Neural cell (in vitro differentiated cells): ENCODE measurements at regions not wholly inside any gene's neighbourhood (a gene's known extent, or its start where the extent isn't known, plus 50 kb on each side); places are given as distances from the start of the nearest gene placed in this dataset.

ENCODE experiments used
- H2AFZ ChIP-seq: fragments of 200-600, 300-800 bp; sonication (generic), shearing (Covaris generic); 2 replicates; pipeline ENCODE4 v1.6.0; 2014; ENCODE audit warnings: low read depth, mild to moderate bottlenecking, antibody characterized with exemption, low read length, moderate library complexity
- H3F3A ChIP-seq: fragments of 200-600 bp; shearing (Covaris generic); 2 replicates; pipeline ENCODE4 v1.6.1; 2016; ENCODE audit warnings: mild to moderate bottlenecking, moderate library complexity, mixed read lengths, antibody characterized with exemption, low read length; ENCODE audit not compliant: insufficient read depth, poor library complexity, severe bottlenecking
- H3K27ac ChIP-seq: fragments of 200-600, 300-800 bp; sonication (generic), shearing (Covaris generic); 2 replicates; pipeline ENCODE4 v1.5.1; 2014; ENCODE audit warnings: mild to moderate bottlenecking, low read length, moderate library complexity
- H3K27me3 ChIP-seq: fragments of 300-800, 200-600 bp; sonication (generic), shearing (Covaris generic); 2 replicates; pipeline ENCODE4 v1.6.0; 2014; ENCODE audit warnings: mild to moderate bottlenecking, low read depth, low read length, moderate library complexity; ENCODE audit not compliant: insufficient read depth
- H3K36me3 ChIP-seq: fragments of 300-800, 200-600 bp; sonication (generic), shearing (Covaris generic); 2 replicates; pipeline ENCODE4 v1.5.1; 2014; ENCODE audit warnings: mild to moderate bottlenecking, antibody characterized with exemption, low read length, moderate library complexity; ENCODE audit not compliant: insufficient read depth
- H3K4me2 ChIP-seq: fragments of 300-800, 200-600 bp; sonication (generic), shearing (Covaris generic); 2 replicates; pipeline ENCODE4 v1.6.0; 2014; ENCODE audit warnings: mild to moderate bottlenecking, low read length
- H3K4me3 ChIP-seq: fragments of 300-800, 200-600 bp; sonication (generic), shearing (Covaris generic); 2 replicates; pipeline ENCODE4 v1.5.1; 2014; ENCODE audit warnings: mild to moderate bottlenecking, low read length, moderate library complexity
- H3K79me2 ChIP-seq: fragments of 200-600 bp; shearing (Covaris generic); replicated peaks from 2 replicates; pipeline ENCODE4 v1.6.0; 2014; ENCODE audit warnings: mild to moderate bottlenecking, low read length, moderate library complexity; ENCODE audit not compliant: insufficient read depth
- H3K9ac ChIP-seq: fragments of 300-800, 200-600 bp; sonication (generic), shearing (Covaris generic); 2 replicates; pipeline ENCODE4 v1.6.1; 2016; ENCODE audit warnings: mild to moderate bottlenecking, low read length, mixed read lengths
- H3K9me2 ChIP-seq: fragments of 200-600 bp; shearing (Covaris generic); 2 replicates; pipeline ENCODE4 v1.6.1; 2016; ENCODE audit warnings: mild to moderate bottlenecking, low read length, mixed read lengths; ENCODE audit not compliant: insufficient read depth
- H3K9me3 ChIP-seq: fragments of 200-600, 300-800 bp; sonication (generic), shearing (Covaris generic); 2 replicates; pipeline ENCODE4 v1.6.1; 2016; ENCODE audit warnings: mild to moderate bottlenecking, mixed run types, low read length, moderate library complexity, mixed read lengths
- H4K20me1 ChIP-seq: fragments of 200-600 bp; shearing (Covaris generic); 2 replicates; pipeline ENCODE4 v1.6.1; 2016; ENCODE audit warnings: mild to moderate bottlenecking, mixed run types; ENCODE audit not compliant: insufficient read depth
- EP300 ChIP-seq: fragments of 450-650 bp; conservative IDR thresholded peaks from 2 replicates; pipeline ENCODE4 v1.6.1; 2014; ENCODE audit warnings: antibody characterized with exemption, mild to moderate bottlenecking, moderate library complexity; ENCODE audit not compliant: poor library complexity, severe bottlenecking
- EZH2 ChIP-seq: fragments of 200-600, 300-800 bp; shearing (Covaris generic), sonication (generic); IDR thresholded peaks from 2 replicates; pipeline ENCODE4 v1.6.1; 2014; ENCODE audit warnings: antibody characterized with exemption, low read length, borderline replicate concordance, mild to moderate bottlenecking; ENCODE audit not compliant: insufficient read depth, poor library complexity, severe bottlenecking
- MXI1 ChIP-seq: fragments of 450-650 bp; conservative IDR thresholded peaks from 2 replicates; pipeline ENCODE4 v1.6.1; 2014; ENCODE audit warnings: antibody characterized with exemption, mild to moderate bottlenecking; ENCODE audit not compliant: poor library complexity, severe bottlenecking
- POLR2AphosphoS5 ChIP-seq: IDR thresholded peaks from 2 replicates; pipeline ENCODE4 v1.6.1; 2012
- RAD21 ChIP-seq: fragments of 450-650 bp; conservative IDR thresholded peaks from 2 replicates; pipeline ENCODE4 v1.6.1; 2014; ENCODE audit warnings: antibody characterized with exemption, mild to moderate bottlenecking, moderate library complexity
- SMC3 ChIP-seq: fragments of 450-650 bp; conservative IDR thresholded peaks from 2 replicates; pipeline ENCODE4 v1.6.1; 2014; ENCODE audit warnings: antibody characterized with exemption, mild to moderate bottlenecking, moderate library complexity; ENCODE audit not compliant: poor library complexity
- TAF1 ChIP-seq: IDR thresholded peaks from 2 replicates; pipeline ENCODE4 v1.6.1; 2012; ENCODE audit warnings: low read depth
- TF ChIP-seq, protein P1 (sequence below): IDR thresholded peaks from 2 replicates; pipeline ENCODE4 v1.6.1; 2012; ENCODE audit warnings: borderline replicate concordance
- TF ChIP-seq, protein P2 (sequence below): fragments of 450-650 bp; IDR thresholded peaks from 2 replicates; pipeline ENCODE4 v1.5.1; 2014; ENCODE audit warnings: antibody characterized with exemption, mild to moderate bottlenecking, moderate library complexity; ENCODE audit not compliant: poor library complexity, severe bottlenecking

DNA sequence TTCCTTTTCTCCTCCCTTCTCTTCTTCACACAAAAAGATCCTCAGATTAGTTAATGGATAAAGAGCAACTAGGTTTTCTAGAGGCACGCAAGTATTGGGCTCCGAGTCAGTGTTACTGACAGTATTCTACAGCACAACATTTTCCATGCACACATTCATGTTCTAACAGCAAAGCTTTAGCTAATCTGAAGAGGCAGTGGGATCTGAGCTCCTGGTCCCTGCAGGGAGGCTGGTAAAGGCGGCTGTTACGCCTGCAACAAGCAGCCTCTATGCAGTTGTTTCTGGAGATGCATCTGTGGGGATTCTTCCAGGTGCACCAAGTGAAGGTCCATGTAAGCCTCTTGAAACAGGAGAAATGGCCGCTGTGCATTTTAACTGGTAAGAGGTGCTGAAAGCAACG is 143.8 kb downstream of the EFNB2 start:
- TF ChIP-seq SMC3 (no peak), EZH2 (no peak)
- TF ChIP-seq, protein P1, sequence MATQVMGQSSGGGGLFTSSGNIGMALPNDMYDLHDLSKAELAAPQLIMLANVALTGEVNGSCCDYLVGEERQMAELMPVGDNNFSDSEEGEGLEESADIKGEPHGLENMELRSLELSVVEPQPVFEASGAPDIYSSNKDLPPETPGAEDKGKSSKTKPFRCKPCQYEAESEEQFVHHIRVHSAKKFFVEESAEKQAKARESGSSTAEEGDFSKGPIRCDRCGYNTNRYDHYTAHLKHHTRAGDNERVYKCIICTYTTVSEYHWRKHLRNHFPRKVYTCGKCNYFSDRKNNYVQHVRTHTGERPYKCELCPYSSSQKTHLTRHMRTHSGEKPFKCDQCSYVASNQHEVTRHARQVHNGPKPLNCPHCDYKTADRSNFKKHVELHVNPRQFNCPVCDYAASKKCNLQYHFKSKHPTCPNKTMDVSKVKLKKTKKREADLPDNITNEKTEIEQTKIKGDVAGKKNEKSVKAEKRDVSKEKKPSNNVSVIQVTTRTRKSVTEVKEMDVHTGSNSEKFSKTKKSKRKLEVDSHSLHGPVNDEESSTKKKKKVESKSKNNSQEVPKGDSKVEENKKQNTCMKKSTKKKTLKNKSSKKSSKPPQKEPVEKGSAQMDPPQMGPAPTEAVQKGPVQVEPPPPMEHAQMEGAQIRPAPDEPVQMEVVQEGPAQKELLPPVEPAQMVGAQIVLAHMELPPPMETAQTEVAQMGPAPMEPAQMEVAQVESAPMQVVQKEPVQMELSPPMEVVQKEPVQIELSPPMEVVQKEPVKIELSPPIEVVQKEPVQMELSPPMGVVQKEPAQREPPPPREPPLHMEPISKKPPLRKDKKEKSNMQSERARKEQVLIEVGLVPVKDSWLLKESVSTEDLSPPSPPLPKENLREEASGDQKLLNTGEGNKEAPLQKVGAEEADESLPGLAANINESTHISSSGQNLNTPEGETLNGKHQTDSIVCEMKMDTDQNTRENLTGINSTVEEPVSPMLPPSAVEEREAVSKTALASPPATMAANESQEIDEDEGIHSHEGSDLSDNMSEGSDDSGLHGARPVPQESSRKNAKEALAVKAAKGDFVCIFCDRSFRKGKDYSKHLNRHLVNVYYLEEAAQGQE: no peak
- Histone ChIP-seq H3K9me3 (no peaks in the 10 kb centered on the region), H3K9ac (no peak overlapping the region), H3K27me3 (no peaks in the 10 kb centered on the region), H2AFZ (no peak overlapping the region), H3K36me3 (no peaks in the 10 kb centered on the region), H3K4me3 (no peak overlapping the region), H4K20me1 (no peaks in the 10 kb centered on the region), H3K27ac (no peak overlapping the region), H3K9me2 (no peaks in the 10 kb centered on the region), H3K4me2 (no peak overlapping the region), H3K79me2 (no peaks in the 10 kb centered on the region), H3F3A (no peaks in the 10 kb centered on the region)

DNA sequence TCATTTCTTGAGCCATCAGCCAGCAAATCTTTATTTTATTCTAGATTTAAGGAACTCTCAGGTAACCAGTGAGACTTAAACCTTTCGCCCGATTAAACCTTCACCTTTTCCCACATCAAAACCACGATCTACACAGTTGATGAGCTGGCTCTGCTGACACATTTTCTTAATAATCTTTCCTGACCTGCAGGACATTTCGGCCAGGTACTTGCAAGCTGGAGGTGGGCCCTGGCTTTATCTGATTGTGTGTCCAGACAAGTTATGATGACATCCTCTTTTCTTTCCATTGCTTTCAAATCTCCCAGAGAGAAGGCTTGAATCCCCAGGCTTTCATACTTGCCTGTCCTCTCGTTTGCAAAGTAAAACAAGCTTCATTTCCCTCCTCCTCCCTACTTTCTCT is 144.2 kb downstream of the EFNB2 start:
- no peaks in the 10 kb centered on the region for H3K9me2 ChIP-seq
- H4K20me1 ChIP-seq: no peaks in the 10 kb centered on the region
- no peaks in the 10 kb centered on the region for H3K79me2 ChIP-seq
- H3K9ac ChIP-seq: no peak overlapping the region
- H3K4me3 ChIP-seq: no peak overlapping the region
- no peak overlapping the region for H3K4me2 ChIP-seq
- H3K27ac ChIP-seq: no peak overlapping the region
- H3F3A ChIP-seq: no peaks in the 10 kb centered on the region
- H2AFZ ChIP-seq: no peak overlapping the region
- no peaks in the 10 kb centered on the region for H3K36me3 ChIP-seq
- H3K9me3 ChIP-seq: no peaks in the 10 kb centered on the region
- TF ChIP-seq EP300 (no peak), MXI1 (no peak), POLR2AphosphoS5 (no peak), EZH2 (no peak), RAD21 (no peak), TAF1 (no peak), SMC3 (no peak)
- TF ChIP-seq, protein P1: no peak
- TF ChIP-seq, protein P2, sequence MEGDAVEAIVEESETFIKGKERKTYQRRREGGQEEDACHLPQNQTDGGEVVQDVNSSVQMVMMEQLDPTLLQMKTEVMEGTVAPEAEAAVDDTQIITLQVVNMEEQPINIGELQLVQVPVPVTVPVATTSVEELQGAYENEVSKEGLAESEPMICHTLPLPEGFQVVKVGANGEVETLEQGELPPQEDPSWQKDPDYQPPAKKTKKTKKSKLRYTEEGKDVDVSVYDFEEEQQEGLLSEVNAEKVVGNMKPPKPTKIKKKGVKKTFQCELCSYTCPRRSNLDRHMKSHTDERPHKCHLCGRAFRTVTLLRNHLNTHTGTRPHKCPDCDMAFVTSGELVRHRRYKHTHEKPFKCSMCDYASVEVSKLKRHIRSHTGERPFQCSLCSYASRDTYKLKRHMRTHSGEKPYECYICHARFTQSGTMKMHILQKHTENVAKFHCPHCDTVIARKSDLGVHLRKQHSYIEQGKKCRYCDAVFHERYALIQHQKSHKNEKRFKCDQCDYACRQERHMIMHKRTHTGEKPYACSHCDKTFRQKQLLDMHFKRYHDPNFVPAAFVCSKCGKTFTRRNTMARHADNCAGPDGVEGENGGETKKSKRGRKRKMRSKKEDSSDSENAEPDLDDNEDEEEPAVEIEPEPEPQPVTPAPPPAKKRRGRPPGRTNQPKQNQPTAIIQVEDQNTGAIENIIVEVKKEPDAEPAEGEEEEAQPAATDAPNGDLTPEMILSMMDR: no peak
- H3K27me3 ChIP-seq: no peaks in the 10 kb centered on the region
